Peyer's patch (tissue), 4 donors: ENCODE measurements at regions not wholly inside any gene's neighbourhood (a gene's known extent, or its start where the extent isn't known, plus 50 kb on each side); places are given as distances from the start of the nearest gene placed in this dataset.
"Not testable (repeated sequence)": the region's sequence is repeated elsewhere in the genome, so short reads cannot be mapped to it uniquely, and the experiment has no call there.

Experiments
- DNase-seq, 3 donors: peaks; one replicate each; pipeline ENCODE4 v3.0.0-alpha.2; 2017 to 2019
- H3K27ac ChIP-seq, 4 donors: fragments of 200-600 bp; sonication (generic); one replicate each; pipeline ENCODE4 v1.5.1; 2016 to 2019
- H3K27me3 ChIP-seq, 2 donors: fragments of 200-600 bp; sonication (generic); one replicate each; pipeline ENCODE4 v1.5.1; 2019
- H3K36me3 ChIP-seq, 3 donors: fragments of 200-600 bp; sonication (generic); one replicate each; pipeline ENCODE4 v1.5.1; 2016 to 2019
- H3K4me1 ChIP-seq, 4 donors: fragments of 200-600 bp; sonication (generic); one replicate each; pipeline ENCODE4 v1.5.1; 2016 to 2019
- H3K4me3 ChIP-seq, 4 donors: fragments of 200-600 bp; sonication (generic); 1 replicate in 3 of 4; 2 replicates in 1 of 4; pipeline ENCODE4 v1.5.1; 2016 to 2019; ENCODE audit warnings: mild to moderate bottlenecking in 1 of 4
- H3K9me3 ChIP-seq, 4 donors: fragments of 200-600 bp; sonication (generic); one replicate each; pipeline ENCODE4 v1.5.1; 2016 to 2019; ENCODE audit warnings: mild to moderate bottlenecking in 1 of 4
- CTCF ChIP-seq, 6 experiments: fragments of 450-650 bp in 4 of 6; fragments of 200-600 bp in 2 of 6; sonication (generic) in 1 of 6; IDR thresholded peaks; one replicate each; pipeline ENCODE4 v1.5.1; 2017 to 2019; ENCODE audit warnings: antibody characterized with exemption in 6 of 6, mild to moderate bottlenecking in 3 of 6, moderate library complexity in 1 of 6
- POLR2A ChIP-seq, 2 donors: fragments of 450-650 bp; IDR thresholded peaks; one replicate each; pipeline ENCODE4 v1.5.1; 2017; ENCODE audit warnings: antibody characterized with exemption in 2 of 2, mild to moderate bottlenecking in 2 of 2, moderate library complexity in 2 of 2

- no peak for DNase-seq
- Histone ChIP-seq H3K27me3 (no peaks in the 10 kb centered on the region), H3K9me3 (no peaks in the 10 kb centered on the region), H3K4me1 (no peaks in the 10 kb centered on the region), H3K36me3 (no peaks in the 10 kb centered on the region), H3K4me3 (no peak overlapping the region), H3K27ac (no peak overlapping the region)
- TF ChIP-seq POLR2A (IDR thresholded peaks at IDR 0.05), result no peak
Observed at GRCh38 chr1:219550201-219550600, 62.7 kb downstream of the ZC3H11B start.

GRCh38 chr1:219549215-219549614 lies 63.7 kb downstream of the ZC3H11B start:
- TF ChIP-seq CTCF (IDR thresholded peaks at IDR 0.05) (no peak), POLR2A (IDR thresholded peaks at IDR 0.05) (no peak)
- Histone ChIP-seq H3K4me3 (no peak overlapping the region), H3K36me3 (no peaks in the 10 kb centered on the region), H3K9me3 (no peaks in the 10 kb centered on the region), H3K27me3 (no peaks in the 10 kb centered on the region), H3K27ac (no peak overlapping the region), H3K4me1 (no peaks in the 10 kb centered on the region)
- DNase-seq, result no peak

- Histone ChIP-seq H3K4me1 (no peaks in the 10 kb centered on the region), H3K27me3 (no peaks in the 10 kb centered on the region), H3K9me3 (no peaks in the 10 kb centered on the region), H3K36me3 (no peaks in the 10 kb centered on the region), H3K4me3 (no peak overlapping the region), H3K27ac (no peak overlapping the region)
- TF ChIP-seq CTCF (IDR thresholded peaks at IDR 0.05), result no peak
- no peak for TF ChIP-seq POLR2A (IDR thresholded peaks at IDR 0.05)
- DNase-seq, result no peak
Observed at GRCh38 chr1:219548386-219548785, 64.5 kb downstream of the ZC3H11B start.

GRCh38 chr1:219545756-219546155 lies 67.1 kb downstream of the ZC3H11B start:
- not testable (repeated sequence) for H3K4me3 ChIP-seq, H3K4me1 ChIP-seq, H3K9me3 ChIP-seq, DNase-seq, H3K27me3 ChIP-seq, H3K36me3 ChIP-seq, H3K27ac ChIP-seq

- DNase-seq, result no peak
- Histone ChIP-seq H3K36me3 (no peaks in the 10 kb centered on the region), H3K9me3 (no peaks in the 10 kb centered on the region), H3K4me3 (no peak overlapping the region), H3K27me3 (no peaks in the 10 kb centered on the region), H3K4me1 (no peaks in the 10 kb centered on the region), H3K27ac (no peak overlapping the region)
- no peak for TF ChIP-seq POLR2A (IDR thresholded peaks at IDR 0.05)
- no peak for TF ChIP-seq CTCF (IDR thresholded peaks at IDR 0.05)
Observed at GRCh38 chr1:219544163-219544846, 68.6 kb downstream of the ZC3H11B start.

GRCh38 chr1:219542828-219543518 lies 69.9 kb downstream of the ZC3H11B start:
- TF ChIP-seq POLR2A (IDR thresholded peaks at IDR 0.05), result no peak
- no peak for TF ChIP-seq CTCF (IDR thresholded peaks at IDR 0.05)
- Histone ChIP-seq H3K27ac (no peak overlapping the region), H3K4me1 (no peaks in the 10 kb centered on the region), H3K9me3 (no peaks in the 10 kb centered on the region), H3K36me3 (no peaks in the 10 kb centered on the region), H3K27me3 (no peaks in the 10 kb centered on the region), H3K4me3 (no peak overlapping the region)
- DNase-seq, result no peak
